ENCODE measurements at regions not wholly inside any gene's neighbourhood (a gene's known extent, or its start where the extent isn't known, plus 50 kb on each side); places are given as distances from the start of the nearest gene placed in this dataset.
"Not testable (repeated sequence)": the region's sequence is repeated elsewhere in the genome, so short reads cannot be mapped to it uniquely, and the experiment has no call there.

DNA sequence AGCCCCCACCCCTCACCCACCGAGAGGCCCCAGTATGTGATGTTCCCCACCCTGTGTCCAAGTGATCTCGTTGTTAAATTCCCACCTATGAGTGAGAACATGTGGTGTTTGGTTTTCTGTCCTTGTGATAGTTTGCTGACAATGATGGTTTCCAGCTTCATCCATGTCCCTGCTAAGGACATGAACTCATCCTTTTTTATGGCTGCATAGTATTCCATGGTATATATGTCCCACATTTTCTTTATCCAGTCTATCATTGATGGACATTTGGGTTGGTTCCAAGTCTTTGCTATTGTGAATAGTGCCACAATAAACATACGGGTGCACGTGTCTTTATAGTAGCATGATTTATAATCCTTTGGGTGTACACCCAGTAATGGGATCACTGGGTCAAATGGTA lies 79.2 kb downstream of the PXDC1 start:
- DNase-seq (ENCODE audit: low read depth); H3K4me3 ChIP-seq (ENCODE audit: low read depth, low read length): not testable (repeated sequence)

GRCh38 chr6:3671382-3671781 lies 80.1 kb downstream of the PXDC1 start:
- no peak for TF ChIP-seq MAX (IDR thresholded peaks at IDR 0.05; ENCODE audit: low read depth, low read length)
- no peak for TF ChIP-seq POLR2A (IDR thresholded peaks at IDR 0.05; ENCODE audit: extremely low read depth, insufficient read length)
- TF ChIP-seq, protein P1, sequence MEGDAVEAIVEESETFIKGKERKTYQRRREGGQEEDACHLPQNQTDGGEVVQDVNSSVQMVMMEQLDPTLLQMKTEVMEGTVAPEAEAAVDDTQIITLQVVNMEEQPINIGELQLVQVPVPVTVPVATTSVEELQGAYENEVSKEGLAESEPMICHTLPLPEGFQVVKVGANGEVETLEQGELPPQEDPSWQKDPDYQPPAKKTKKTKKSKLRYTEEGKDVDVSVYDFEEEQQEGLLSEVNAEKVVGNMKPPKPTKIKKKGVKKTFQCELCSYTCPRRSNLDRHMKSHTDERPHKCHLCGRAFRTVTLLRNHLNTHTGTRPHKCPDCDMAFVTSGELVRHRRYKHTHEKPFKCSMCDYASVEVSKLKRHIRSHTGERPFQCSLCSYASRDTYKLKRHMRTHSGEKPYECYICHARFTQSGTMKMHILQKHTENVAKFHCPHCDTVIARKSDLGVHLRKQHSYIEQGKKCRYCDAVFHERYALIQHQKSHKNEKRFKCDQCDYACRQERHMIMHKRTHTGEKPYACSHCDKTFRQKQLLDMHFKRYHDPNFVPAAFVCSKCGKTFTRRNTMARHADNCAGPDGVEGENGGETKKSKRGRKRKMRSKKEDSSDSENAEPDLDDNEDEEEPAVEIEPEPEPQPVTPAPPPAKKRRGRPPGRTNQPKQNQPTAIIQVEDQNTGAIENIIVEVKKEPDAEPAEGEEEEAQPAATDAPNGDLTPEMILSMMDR (IDR thresholded peaks at IDR 0.05; ENCODE audit: low read depth, low read length) = no peak
- TF ChIP-seq MYC (IDR thresholded peaks at IDR 0.05; ENCODE audit: low read depth, low read length) = no peak
- no peak for DNase-seq (ENCODE audit: low read depth)
- no peak overlapping the region for H3K4me3 ChIP-seq (ENCODE audit: low read depth, low read length)

GRCh38 chr6:3670356-3670755 lies 81.2 kb downstream of the PXDC1 start:
- TF ChIP-seq, protein P1 (IDR thresholded peaks at IDR 0.05; ENCODE audit: low read depth, low read length) = no peak
- TF ChIP-seq POLR2A (IDR thresholded peaks at IDR 0.05; ENCODE audit: extremely low read depth, insufficient read length) (no peak), MAX (IDR thresholded peaks at IDR 0.05; ENCODE audit: low read depth, low read length) (no peak), MYC (IDR thresholded peaks at IDR 0.05; ENCODE audit: low read depth, low read length) (no peak)
- H3K4me3 ChIP-seq (ENCODE audit: low read depth, low read length) = no peak overlapping the region
- DNase-seq (ENCODE audit: low read depth) = no peak

GRCh38 chr6:3669916-3670315 lies 81.6 kb downstream of the PXDC1 start:
- H3K4me3 ChIP-seq (ENCODE audit: low read depth, low read length) = no peak overlapping the region
- DNase-seq (ENCODE audit: low read depth) = no peak
- TF ChIP-seq, protein P1 (IDR thresholded peaks at IDR 0.05; ENCODE audit: low read depth, low read length) = no peak
- TF ChIP-seq MYC (IDR thresholded peaks at IDR 0.05; ENCODE audit: low read depth, low read length) = no peak
- TF ChIP-seq MAX (IDR thresholded peaks at IDR 0.05; ENCODE audit: low read depth, low read length) = no peak
- TF ChIP-seq POLR2A (IDR thresholded peaks at IDR 0.05; ENCODE audit: extremely low read depth, insufficient read length) = no peak

DNA sequence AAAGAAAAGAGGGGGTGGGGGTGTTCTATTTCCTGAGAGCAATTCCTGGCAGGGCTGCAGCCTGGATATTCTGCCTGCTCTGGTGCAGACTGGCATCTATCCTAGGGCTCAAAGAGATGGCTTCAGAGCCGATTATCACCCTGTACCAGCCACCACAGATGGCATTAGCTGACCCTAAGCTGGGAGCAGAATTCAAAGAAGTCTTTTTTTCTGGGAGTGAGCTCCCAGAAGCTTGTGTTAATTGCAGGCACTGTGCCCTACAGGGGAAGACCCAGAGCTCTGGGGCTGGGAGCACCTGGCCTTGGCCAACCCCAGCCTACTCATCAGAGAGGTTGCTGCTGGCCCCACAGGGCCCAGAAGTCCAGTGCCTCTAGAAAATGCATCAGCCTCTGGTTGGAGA lies 85.9 kb downstream of the PXDC1 start:
- H3K4me3 ChIP-seq (ENCODE audit: low read depth, low read length) = no peak overlapping the region
- DNase-seq (ENCODE audit: low read depth) = no peak
- no peak for TF ChIP-seq POLR2A (IDR thresholded peaks at IDR 0.05; ENCODE audit: extremely low read depth, insufficient read length)
- TF ChIP-seq MYC (IDR thresholded peaks at IDR 0.05; ENCODE audit: low read depth, low read length) = no peak
- TF ChIP-seq, protein P1 (IDR thresholded peaks at IDR 0.05; ENCODE audit: low read depth, low read length) = no peak
- TF ChIP-seq MAX (IDR thresholded peaks at IDR 0.05; ENCODE audit: low read depth, low read length) = no peak

- no peak for TF ChIP-seq MAX (IDR thresholded peaks at IDR 0.05; ENCODE audit: low read depth, low read length)
- TF ChIP-seq, protein P1 (IDR thresholded peaks at IDR 0.05; ENCODE audit: low read depth, low read length) = no peak
- no peak for TF ChIP-seq POLR2A (IDR thresholded peaks at IDR 0.05; ENCODE audit: extremely low read depth, insufficient read length)
- TF ChIP-seq MYC (IDR thresholded peaks at IDR 0.05; ENCODE audit: low read depth, low read length) = no peak
- no peak overlapping the region for H3K4me3 ChIP-seq (ENCODE audit: low read depth, low read length)
- no peak for DNase-seq (ENCODE audit: low read depth)
These were observed 86.9 kb downstream of the PXDC1 start for GRCh38 chr6:3664625-3665041.

Measured in NB4 (cell line).